DMS79 (cell line): ENCODE measurements at regions not wholly inside any gene's neighbourhood (a gene's known extent, or its start where the extent isn't known, plus 50 kb on each side); places are given as distances from the start of the nearest gene placed in this dataset.

ENCODE experiments used
- DNase-seq: peaks from one replicate; lab custom pipeline; 2025; lab: John Stamatoyannopoulos, UW

DNA sequence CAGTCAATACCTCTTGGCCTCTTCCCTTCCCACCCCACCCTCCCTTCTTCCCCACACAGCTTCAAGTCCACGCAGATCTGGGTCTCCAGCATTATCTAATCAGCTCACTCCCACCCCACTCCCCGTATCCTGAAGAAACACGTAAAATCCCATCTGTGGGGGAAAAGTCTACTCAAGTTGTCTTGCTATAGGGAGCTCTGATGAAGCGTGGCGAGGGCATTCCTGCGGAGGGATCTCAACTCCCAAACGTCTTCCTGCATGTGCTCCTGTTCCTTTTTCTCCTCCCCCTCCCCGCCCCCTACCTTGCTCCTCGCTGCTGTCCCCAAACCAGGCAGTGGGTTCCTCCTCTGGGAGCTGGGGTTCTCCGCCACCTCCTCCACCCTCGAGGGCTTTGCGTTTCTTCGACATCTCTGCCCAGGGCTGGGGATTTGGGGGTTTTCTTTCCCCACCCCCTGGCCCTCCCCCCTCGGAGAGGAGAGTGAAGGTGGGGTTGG lies 181.8 kb downstream of the TBXT start:
- DNase-seq = no peak

DNA sequence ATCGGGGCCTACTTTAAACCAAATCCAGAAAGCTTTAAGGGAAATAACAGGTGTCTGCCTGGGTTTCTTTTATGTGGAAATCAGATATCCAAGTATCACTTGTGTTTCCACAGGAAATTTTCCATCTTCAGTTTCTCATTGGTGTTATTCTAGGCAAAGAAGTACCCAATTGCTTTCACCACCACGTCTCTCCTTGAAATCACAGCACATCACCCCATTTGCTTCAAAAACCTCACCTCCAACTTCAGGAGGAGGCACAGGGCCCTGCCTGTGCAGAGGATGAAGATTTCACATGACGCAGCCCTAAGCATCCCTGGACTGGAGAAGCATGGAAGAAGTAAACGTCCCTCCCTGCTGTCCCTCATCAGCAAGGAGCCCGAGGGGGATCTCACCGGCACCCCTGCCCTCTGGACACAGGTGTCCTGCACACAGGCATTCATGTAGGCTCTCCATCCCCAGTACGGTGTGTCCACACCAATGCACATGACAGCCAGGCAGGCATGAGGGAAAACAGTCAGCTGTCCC lies 182.3 kb downstream of the TBXT start:
- DNase-seq = no peak

DNA sequence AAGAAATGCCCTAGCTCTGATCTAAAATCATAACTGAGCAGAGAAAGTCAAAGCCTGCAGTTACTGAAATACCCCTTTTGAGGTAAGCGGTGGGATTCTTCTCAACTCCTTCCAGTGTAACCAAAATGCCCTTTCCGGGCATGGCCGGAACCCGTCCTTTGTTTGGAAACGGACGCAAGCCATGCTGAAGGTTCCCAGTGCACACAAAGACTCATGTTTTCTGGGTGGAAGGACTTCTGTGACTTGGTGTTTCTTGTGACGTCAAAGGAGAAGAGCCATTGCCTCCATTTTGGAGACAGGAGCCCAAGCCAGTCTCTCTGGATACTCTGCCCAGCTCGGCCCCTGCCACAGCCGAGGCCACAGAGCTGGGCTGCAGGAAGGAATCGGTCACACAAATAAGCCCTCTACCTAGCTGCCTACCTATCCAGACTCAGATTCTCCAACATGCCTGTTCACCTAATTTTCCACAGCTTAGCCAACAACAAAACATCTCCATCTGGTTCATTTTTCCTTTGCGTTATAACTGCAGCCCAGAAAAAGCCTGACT lies 182.8 kb downstream of the TBXT start:
- no peak for DNase-seq

DNA sequence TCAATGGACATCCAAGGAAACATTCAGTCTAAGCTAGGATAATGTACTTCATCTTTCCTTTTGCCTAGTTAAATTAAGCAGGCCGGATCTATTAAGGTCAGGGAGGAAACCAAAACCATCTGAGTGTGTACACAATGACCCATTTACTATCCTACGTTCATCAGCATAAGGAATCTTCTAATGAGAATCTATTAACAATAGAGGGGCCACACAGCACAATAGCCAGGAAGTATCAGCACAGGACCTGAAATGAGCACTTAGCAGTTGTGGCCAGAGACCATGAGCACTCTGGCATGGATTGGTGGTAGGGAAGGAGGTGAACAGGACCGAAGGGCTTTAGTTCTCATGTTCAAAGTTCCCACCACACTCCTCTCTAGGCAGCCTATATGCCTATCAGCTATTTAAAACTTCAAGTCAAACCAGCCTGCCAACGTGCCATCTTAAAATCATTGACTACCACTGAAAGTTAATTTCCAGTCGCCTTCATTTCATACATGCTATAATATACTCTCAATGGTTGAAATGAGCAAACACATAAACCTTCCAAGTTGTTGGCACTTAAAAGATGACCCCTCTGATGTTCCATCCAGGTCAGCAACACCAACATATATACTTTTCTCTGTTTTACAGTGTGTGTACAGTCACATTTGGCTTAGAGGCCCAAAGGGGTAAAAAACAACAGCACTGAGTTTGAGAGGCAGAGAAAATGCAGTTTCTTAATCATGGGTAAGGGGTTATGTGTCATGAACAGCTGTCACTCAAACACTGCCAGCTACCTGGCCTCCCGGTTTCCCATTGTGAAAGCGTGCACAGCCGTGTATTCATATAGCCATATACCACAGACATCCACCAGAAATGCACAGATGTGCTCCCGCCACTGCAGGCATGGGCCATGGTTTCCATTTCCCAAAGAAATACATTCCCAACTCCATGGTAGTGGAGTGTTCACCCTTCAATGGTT lies 184.3 kb downstream of the TBXT start:
- no peak for DNase-seq

DNA sequence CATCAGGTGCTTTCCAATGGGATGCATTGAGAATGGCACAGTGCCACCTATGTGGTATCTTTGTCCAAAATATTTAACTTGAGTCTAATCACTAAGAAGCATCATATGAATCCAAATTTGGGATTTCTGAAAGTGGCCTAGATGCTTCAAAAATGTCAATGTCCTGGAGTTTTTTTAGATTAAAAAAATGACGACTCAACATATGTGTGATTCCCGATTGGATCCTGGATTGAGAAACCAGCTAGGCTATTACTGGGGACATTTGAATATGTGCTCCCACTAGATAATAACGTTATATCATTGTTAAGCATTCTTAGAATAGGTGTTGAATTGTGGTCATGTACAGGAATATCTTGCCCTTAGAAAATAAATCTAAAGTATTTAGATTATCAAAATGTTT lies 189.2 kb downstream of the TBXT start:
- DNase-seq = no peak

DNA sequence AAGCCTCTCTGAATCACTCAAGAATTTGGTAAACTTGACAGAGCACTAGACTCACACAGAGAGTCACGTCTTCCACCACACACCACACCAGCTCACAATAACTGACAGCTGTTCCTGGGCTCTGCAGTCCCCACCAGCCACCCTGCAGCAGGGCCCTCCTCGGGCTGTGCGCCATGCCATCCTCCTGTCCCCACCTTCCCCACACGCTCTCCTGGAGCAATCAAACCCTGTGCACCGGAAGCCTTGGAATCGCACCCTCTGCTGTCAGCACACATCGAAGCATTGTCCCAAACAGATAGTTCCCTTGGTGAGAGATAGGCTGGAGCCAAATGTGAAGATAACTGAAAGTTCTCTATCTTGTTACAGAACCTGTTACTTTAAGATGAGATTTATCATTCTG lies 191.0 kb downstream of the TBXT start:
- DNase-seq = no peak

DNA sequence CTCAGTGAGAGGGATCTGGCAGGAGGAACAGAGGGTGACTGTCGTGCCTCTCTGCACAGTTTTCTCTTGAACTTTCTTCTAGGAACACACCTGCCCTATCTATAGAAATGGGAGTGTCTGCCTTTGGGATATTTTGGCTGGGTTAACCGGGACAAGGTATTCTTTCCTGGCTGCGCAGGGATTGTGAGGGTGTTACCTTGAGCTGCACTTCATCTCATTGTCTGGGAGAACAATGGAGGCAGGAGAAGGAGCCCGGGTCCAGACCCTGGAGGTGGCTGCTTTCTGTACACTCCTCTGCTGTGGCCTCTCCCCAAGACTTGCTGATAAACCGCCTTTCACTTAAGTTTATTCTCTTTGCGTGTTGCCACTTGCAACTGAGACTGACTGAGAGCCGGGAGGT lies 192.8 kb downstream of the TBXT start:
- DNase-seq = no peak

DNA sequence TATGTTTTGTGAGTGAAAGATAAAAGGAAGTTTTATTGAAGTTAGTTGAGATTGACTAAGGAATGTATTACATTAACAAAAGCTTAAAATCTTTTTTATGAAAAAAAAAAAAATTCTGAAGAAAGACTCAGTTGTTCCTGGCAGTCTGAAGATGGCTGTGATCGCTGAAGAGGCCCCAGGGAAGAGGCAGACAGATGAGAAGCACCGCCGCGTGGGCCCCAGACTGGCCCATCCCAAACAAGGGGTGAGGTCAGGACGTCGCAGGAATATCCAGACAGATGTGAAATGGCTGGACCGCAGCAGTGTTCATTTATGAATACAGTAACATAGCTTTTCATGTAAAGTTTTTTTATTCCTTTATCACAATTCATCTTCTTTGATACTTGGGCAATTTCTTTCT lies 194.2 kb downstream of the TBXT start:
- no peak for DNase-seq

DNA sequence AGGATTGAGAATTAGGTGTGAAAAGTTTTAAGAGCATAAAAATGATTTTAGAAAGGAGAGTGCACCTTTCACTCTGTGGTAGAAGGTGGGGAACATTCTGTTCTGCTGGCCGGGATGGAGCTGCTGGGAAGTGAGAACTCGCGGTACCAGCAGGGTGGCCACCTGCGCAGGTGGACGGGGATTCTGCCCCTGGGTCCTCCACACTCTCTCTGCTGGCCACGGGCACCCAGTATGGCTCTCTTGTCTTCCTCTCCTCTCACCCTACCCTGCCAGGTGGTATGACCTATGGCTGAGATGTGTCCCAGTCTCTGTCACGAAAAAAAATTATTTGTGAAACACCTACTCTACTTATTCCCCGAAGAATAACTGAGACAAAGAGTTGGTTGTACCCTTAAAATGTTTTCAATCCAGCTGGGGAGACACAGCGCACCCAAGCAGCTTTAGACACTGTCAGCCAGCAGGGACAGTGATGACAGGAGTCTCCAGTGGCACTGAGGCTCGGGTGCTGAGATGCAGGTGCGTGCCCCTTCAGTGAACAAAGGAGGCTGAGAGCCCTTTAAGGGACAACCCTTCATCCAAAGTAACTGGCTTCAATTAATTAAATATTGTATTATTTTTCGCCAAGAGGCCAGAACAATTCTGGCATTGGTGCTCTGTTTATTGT lies 195.4 kb downstream of the TBXT start:
- DNase-seq = no peak

DNA sequence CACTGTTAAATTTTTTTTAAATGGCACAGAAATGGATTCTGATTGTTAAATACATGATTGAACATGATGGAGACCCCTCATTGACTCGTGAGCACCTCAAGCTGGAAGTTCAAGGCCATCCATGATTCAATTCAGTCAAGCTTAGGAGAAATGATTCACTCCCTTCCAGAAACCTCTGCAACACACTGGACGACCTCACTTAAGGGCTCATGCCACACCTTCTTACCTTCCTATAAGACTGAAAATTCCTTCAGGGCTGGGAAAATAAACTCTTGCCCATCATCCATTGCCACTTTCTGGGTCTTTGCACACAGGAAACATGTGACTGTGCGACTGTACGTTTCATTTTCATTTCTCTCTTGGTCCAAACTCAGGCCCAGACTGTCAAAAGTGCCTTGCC lies 196.4 kb downstream of the TBXT start:
- no peak for DNase-seq

DNA sequence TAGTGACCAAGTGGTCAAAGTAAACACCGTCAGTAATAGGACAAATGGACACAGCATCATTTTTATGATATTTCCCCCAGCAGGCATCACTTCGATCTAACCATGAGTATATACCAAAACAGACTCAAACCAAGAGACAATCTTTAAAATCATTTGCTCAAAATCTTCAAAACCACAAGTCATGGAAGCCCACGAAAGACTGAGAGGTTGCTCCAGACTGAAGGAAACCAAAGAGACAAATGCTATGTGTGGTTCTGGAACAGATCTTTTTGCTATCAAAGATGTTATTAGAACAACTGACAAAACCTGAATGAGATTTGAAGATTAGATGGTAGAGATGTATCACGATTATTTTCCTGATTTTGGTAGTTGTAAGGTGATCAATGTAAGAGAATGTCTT lies 197.7 kb downstream of the TBXT start:
- DNase-seq = no peak

DNA sequence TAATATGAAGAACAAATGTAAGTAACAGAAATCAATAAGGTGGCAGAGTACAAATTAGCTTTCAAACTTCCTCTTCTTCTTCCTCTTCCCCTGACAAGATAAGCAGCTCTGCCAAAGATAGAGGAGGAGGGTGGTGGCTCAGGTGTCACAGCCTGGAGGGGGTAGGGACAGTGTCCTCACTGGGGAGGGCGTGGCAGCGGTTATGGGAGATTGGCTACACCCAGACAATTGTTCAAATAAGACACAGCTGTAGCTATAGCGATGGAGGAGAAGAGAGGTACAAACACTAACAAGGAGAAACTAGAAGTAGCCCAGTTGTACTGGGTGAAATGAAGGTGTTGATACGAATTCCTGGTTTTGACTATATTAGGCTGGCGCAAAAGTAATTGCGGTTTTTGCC lies 198.5 kb downstream of the TBXT start:
- no peak for DNase-seq

DNA sequence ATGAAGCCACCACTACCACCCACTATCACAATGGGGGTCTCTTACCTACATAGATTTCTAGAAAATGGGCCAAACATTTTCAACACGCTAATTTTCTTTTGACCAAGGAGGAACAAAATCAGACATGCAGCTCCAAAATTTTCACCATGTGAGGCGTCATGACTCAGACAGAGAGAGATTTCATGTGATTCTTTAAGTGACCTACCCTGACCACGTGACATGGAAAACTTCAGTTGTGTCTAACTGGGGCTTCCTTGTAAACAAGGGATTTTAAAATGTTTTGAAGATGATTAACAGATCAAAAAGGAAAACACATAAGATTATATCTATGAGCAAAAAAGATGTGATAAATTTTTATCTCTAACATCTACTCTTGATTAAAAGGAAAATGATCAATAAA lies 199.2 kb downstream of the TBXT start:
- no peak for DNase-seq

DNA sequence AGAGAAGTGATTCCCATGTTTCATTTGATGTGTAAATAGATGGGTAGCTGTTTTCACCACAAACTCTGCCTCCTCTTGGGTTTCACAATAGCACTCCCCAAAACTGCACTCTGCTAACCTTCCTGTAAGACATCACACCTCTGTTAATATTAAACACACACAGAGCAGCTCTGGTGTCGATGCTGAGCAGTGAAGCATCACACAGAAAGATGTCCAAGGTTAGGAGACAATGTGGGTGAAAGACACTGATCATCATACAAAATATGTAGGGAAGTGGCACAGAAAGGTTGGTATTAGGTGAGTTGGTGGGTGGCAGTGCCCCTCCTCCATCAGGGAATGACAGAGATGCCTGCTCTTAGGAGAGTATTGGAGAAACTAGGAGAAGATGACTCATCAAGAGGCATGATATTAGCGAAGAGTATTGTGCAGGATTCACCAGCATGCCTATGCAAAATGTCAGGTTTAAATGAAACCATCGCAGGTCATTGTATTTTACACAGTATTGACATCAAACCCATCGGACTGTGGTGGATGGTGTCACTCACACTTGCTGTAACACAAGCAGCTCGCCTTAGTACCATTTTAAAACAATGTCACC lies 199.7 kb downstream of the TBXT start:
- no peak for DNase-seq

DNA sequence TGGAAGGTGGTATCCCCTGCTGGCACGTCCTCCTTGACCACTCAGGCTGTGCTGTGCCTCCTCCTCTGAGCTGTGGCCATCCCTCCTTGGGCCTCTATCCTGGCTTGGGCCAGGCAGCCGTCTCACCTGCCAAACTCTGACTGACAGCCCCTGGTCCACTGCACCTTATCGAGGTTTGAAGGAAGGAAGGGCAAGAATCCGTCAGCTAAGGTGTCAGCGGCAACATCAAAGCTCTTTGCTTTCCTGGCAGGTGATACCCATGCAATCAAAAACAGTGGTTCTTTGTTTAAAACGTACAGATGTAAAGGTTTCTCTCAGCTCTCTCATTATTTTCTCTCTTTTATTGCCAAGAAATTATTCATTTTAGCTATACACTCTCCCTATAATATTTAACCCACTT lies 203.9 kb downstream of the TBXT start:
- no peak for DNase-seq

DNA sequence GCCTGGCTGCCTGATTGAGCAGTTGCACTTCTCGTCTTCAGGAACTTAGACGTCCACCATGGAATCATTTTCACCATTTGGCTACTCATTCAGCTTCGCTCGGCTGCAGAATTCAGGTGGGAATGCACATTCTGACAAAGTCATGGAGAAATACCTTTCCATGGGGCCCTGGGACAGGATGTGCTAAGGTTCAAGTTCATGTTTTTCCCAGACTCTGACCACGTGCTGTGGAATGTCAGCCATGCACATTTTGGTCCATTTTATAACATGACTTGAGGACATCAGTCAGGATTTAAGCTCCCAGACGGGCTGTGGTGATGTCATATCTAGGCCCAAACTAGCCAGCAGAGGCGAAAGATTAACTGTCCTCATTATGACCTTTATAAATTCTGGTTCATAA lies 205.3 kb downstream of the TBXT start:
- DNase-seq = no peak

DNA sequence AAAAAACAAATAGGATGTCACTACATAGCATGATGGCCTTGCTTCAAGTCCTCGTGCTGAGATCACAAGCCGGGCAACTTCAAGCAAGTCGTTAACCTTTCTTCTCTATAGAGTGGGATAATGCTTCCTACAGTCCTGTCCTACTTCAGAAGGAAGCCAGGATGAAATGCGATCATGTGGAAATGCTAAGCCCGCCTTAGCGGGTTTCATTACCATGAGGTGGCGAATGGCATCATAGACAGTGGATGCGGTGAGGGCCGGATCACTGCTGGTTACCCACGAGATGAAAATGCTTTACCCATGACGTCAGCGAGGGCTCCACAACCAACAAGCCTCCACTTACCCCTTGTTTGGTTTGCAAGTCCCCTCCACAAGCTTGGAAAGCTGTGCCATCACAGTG lies 206.4 kb downstream of the TBXT start:
- no peak for DNase-seq

DNA sequence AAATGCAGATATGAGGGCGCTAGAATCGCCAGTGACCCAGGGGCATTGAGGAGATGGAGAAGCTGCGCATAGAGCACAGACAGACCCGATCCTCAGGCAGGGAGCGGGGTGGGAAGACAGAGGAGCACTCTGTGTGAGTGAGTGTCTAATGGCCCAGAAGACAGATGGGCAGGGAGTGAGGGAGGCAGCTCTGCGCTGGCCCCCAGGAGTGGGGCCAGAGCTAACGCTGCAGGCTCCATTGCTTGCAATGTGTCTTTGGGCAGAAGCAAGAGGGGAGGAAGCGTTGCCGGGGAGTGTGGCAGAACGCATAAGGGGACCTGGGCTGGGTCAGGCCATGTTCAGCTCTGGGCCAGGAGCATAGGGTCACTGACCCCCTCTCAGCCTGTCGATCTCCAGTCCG lies 207.0 kb downstream of the TBXT start:
- DNase-seq = no peak

DNA sequence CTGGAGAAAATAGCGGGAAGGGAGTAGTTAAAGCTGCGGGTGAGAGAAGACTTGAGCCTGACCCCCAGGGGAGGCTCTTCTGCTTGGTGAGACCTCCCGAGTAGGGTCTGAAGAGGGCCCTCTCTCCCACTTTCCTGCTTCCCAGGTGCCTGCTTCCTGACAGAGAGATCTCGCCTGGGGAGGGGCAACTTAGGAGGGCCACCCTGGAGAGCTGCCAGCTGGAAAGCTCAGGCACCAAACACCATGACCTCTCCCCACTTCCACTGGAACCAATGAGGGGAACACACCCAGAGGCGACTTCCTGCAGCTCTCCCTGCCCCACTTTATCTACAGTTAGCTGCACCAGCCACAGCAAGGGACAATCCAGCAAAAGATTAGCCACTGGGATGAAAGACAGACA lies 208.0 kb downstream of the TBXT start:
- no peak for DNase-seq

DNA sequence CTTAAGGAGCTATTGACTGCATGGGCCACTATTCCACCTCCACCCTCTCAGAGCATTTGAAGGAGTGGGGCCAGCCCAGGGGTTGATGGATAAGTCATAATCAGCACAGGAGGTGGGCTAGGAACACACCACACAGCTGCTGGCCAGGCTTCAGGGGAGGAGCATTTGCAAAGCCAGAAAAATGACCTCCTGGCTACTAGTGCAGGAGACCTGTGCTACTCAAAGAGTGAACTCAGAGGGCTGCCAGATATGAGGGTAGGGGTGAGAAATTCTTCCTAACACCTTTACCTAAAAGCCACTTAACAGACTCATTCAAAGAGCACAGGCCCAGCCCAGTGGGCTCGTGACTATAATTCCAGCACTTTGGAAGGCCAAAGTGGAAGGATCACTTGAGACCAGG lies 210.8 kb downstream of the TBXT start:
- no peak for DNase-seq

DNA sequence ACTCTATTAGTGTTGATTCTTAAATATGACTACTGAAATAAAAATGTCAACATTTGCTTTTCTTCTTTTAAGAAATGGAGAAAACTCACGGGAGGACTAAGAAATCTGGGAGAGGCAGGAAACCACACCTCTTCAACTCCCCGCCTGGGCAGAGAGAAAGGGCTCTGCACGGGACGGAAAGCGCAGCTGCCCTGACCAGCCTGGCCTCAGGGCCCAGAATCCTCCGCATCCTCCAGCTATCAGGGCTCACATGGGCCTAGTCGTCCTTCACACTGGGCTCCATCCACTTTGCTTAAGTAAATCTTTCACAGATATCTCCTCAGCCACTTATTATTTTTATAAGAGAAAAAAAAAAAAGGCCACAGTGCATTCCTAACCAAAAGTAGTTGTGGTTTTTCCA lies 215.1 kb downstream of the TBXT start:
- no peak for DNase-seq

DNA sequence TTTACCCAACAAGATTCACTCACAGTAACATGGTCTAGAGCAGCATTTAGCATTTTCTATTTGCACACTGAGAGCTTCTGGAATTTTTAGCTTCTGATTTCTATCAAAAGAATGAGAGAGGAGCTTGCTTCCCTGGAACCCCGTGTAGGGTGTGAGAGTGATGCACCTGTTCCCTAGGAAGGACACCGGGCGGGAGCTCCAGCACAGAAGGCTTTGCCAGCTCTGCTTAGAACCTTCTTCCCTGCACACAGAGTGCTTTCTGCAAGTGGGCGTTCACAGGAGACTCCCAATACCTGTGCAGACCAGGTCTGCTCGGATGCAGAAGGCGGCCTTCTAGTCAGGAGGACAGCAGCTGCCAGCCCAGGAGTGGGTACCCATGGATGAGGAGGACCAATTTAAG lies 217.3 kb downstream of the TBXT start:
- no peak for DNase-seq

DNA sequence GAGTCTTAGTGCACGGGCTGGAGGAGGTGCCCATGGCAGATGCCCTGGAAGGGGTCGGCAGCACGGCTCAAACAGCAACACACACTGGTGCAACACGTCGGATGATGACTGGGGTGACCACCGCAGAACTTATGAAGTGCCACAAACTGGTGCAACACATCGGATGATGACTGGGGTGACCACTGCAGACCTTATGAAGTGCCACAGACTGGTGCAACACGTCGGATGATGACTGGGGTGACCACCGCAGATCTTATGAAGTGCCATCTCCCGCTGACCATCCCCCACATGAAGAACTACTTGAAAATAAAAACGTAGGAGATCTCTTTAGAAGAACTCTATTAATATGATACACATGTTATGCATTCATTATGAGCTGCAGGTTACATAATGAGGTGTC lies 218.3 kb downstream of the TBXT start:
- DNase-seq = no peak
